ENCODE measurements at regions not wholly inside any gene's neighbourhood (a gene's known extent, or its start where the extent isn't known, plus 50 kb on each side); places are given as distances from the start of the nearest gene placed in this dataset.

GRCh38 chr10:83489161-83489560 lies 650.1 kb upstream of the GHITM start:
- no peaks in the 10 kb centered on the region for H3K9me3 ChIP-seq
- no peaks in the 10 kb centered on the region for H3K27me3 ChIP-seq
- no peak overlapping the region for H3K4me3 ChIP-seq
- intact Hi-C loops (cut with DNase I) = no loop called here
- no peak overlapping the region for H3K27ac ChIP-seq
- TF ChIP-seq EP300 (IDR thresholded peaks at IDR 0.05) = no peak
- no peak for TF ChIP-seq CTCF (IDR thresholded peaks at IDR 0.05)
- no peak for TF ChIP-seq POLR2A (IDR thresholded peaks at IDR 0.05)
- WGBS, 3 donors = 80 to 83% (median 82%) methylated on average over 1 of the region's 1 CpG
- DNase-seq = no peak
- no peaks in the 10 kb centered on the region for H3K36me3 ChIP-seq
- H3K4me1 ChIP-seq (ENCODE audit: insufficient read depth) = no peaks in the 10 kb centered on the region

GRCh38 chr10:83492004-83492403 lies 647.3 kb upstream of the GHITM start:
- no peak overlapping the region for H3K4me3 ChIP-seq
- no peak overlapping the region for H3K27ac ChIP-seq
- no peaks in the 10 kb centered on the region for H3K27me3 ChIP-seq
- no peaks in the 10 kb centered on the region for H3K9me3 ChIP-seq
- DNase-seq = no peak
- H3K4me1 ChIP-seq (ENCODE audit: insufficient read depth) = no peaks in the 10 kb centered on the region
- no peaks in the 10 kb centered on the region for H3K36me3 ChIP-seq
- 86 to 92% (median 87%) methylated on average over 4 of the region's 4 CpGs for WGBS, 3 donors
- TF ChIP-seq EP300 (IDR thresholded peaks at IDR 0.05) (no peak), CTCF (IDR thresholded peaks at IDR 0.05) (no peak), POLR2A (IDR thresholded peaks at IDR 0.05) (no peak)
- intact Hi-C loops (cut with DNase I) = no loop called here

GRCh38 chr10:83512681-83513080 lies 626.6 kb upstream of the GHITM start:
- intact Hi-C loops (cut with DNase I) = no loop called here
- DNase-seq = no peak
- H3K27ac ChIP-seq = no peak overlapping the region
- 94 to 97% (median 95%) methylated on average over 5 of the region's 5 CpGs for WGBS, 3 donors
- TF ChIP-seq POLR2A (IDR thresholded peaks at IDR 0.05) (no peak), EP300 (IDR thresholded peaks at IDR 0.05) (no peak), CTCF (IDR thresholded peaks at IDR 0.05) (no peak)
- no peaks in the 10 kb centered on the region for H3K27me3 ChIP-seq
- no peaks in the 10 kb centered on the region for H3K4me1 ChIP-seq (ENCODE audit: insufficient read depth)
- no peaks in the 10 kb centered on the region for H3K36me3 ChIP-seq
- H3K9me3 ChIP-seq = no peaks in the 10 kb centered on the region
- H3K4me3 ChIP-seq = no peak overlapping the region

GRCh38 chr10:83515001-83515400 lies 624.3 kb upstream of the GHITM start:
- 71 to 85% (median 74%) methylated on average over 3 of the region's 3 CpGs for WGBS, 3 donors
- intact Hi-C loops (cut with DNase I) = no loop called here
- no peak overlapping the region for H3K27ac ChIP-seq
- H3K9me3 ChIP-seq = no peaks in the 10 kb centered on the region
- DNase-seq = no peak
- no peaks in the 10 kb centered on the region for H3K36me3 ChIP-seq
- no peaks in the 10 kb centered on the region for H3K27me3 ChIP-seq
- H3K4me1 ChIP-seq (ENCODE audit: insufficient read depth) = no peaks in the 10 kb centered on the region
- TF ChIP-seq CTCF (IDR thresholded peaks at IDR 0.05) = no peak
- no peak for TF ChIP-seq EP300 (IDR thresholded peaks at IDR 0.05)
- no peak for TF ChIP-seq POLR2A (IDR thresholded peaks at IDR 0.05)
- no peak overlapping the region for H3K4me3 ChIP-seq

GRCh38 chr10:83516788-83517187 lies 622.5 kb upstream of the GHITM start:
- Histone ChIP-seq H3K36me3 (no peaks in the 10 kb centered on the region), H3K27ac (no peak overlapping the region), H3K4me1 (ENCODE audit: insufficient read depth) (no peaks in the 10 kb centered on the region), H3K4me3 (no peak overlapping the region), H3K27me3 (no peaks in the 10 kb centered on the region), H3K9me3 (no peaks in the 10 kb centered on the region)
- intact Hi-C loops (cut with DNase I) = no loop called here
- TF ChIP-seq EP300 (IDR thresholded peaks at IDR 0.05) = no peak
- no peak for TF ChIP-seq POLR2A (IDR thresholded peaks at IDR 0.05)
- TF ChIP-seq CTCF (IDR thresholded peaks at IDR 0.05) = no peak
- DNase-seq = no peak
- WGBS, 3 donors = 74 to 86% (median 79%) methylated on average over 4 of the region's 4 CpGs
